ENCODE measurements at regions not wholly inside any gene's neighbourhood (a gene's known extent, or its start where the extent isn't known, plus 50 kb on each side); places are given as distances from the start of the nearest gene placed in this dataset.

DNA sequence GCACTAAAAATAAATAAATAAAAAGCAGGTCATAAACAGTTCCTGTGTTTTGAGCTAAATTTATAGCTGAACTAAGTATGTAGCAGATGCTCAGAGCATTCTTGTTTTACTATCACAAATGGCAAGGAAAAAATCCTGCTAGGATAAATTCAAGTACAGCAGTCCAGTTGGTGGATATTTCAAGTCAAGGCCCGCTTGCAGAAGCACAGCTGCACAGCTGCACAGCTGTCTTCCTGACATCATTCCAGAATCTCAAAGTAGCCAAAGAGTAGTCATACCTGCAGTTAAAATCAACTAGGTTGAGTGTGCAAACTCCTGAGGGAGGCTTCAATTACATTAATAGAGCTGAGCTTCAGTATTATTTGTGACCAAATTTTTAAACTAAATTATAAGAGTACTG, 297.7 kb upstream of the MANEA start:
- H3K56ac ChIP-seq (ENCODE audit: extremely low read depth, insufficient read depth, low read length) = no peak overlapping the region
- ChIA-PET POLR2A (ENCODE audit: unreplicated experiment) (no interaction called here), CTCF (interaction anchor here (1.4 kb wide), 1 partner anchor 77 kb away, joined by 3 read pairs; no protein-coding TSS in a partner anchor)
- no peaks in the 10 kb centered on the region for H4K20me1 ChIP-seq (ENCODE audit: insufficient read depth, low read length)
- H4K5ac ChIP-seq (ENCODE audit: low read depth, low read length) = no peak overlapping the region
- H3K79me1 ChIP-seq (ENCODE audit: low read depth in 1 of 2, low read length in 2 of 2) = no peaks in the 10 kb centered on the region
- ATAC-seq (ENCODE audit: low read depth) (no peak), DNase-seq (no peak)
- H2BK120ac ChIP-seq (ENCODE audit: low read depth, low read length) = no peak overlapping the region
- no peak overlapping the region for H2BK5ac ChIP-seq (ENCODE audit: low read depth, low read length, poor library complexity, severe bottlenecking)
- TF ChIP-seq BHLHE40 (IDR thresholded peaks at IDR 0.05; ENCODE audit: low read depth, low read length) (no peak), CHD1 (IDR thresholded peaks at IDR 0.05; ENCODE audit: low read depth, low read length) (no peak), RFX5 (IDR thresholded peaks at IDR 0.05; ENCODE audit: low read depth, low read length) (no peak), SMC3 (IDR thresholded peaks at IDR 0.05; ENCODE audit: low read depth, low read length) (no peak), MXI1 (IDR thresholded peaks at IDR 0.05; ENCODE audit: borderline replicate concordance, low read depth, low read length) (no peak), MAFK (IDR thresholded peaks at IDR 0.05; ENCODE audit: low read depth, low read length) (no peak), CEBPB (IDR thresholded peaks at IDR 0.05; ENCODE audit: low read depth, low read length) (no peak), RAD21 (IDR thresholded peaks at IDR 0.05; ENCODE audit: low read length) (no peak), RCOR1 (IDR thresholded peaks at IDR 0.05; ENCODE audit: insufficient replicate concordance, low read length) (no peak), MAZ (IDR thresholded peaks at IDR 0.05; ENCODE audit: borderline replicate concordance, low read depth, low read length) (no peak), POLR2A (IDR thresholded peaks at IDR 0.05; ENCODE audit: low read depth, low read length) (no peak), FOS (IDR thresholded peaks at IDR 0.05; ENCODE audit: low read depth, low read length) (no peak), NFE2L2 (IDR thresholded peaks at IDR 0.05; ENCODE audit: low read depth, low read length) (no peak)
- TF ChIP-seq, protein P1, sequence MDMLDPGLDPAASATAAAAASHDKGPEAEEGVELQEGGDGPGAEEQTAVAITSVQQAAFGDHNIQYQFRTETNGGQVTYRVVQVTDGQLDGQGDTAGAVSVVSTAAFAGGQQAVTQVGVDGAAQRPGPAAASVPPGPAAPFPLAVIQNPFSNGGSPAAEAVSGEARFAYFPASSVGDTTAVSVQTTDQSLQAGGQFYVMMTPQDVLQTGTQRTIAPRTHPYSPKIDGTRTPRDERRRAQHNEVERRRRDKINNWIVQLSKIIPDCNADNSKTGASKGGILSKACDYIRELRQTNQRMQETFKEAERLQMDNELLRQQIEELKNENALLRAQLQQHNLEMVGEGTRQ (IDR thresholded peaks at IDR 0.05; ENCODE audit: low read depth, low read length) = no peak
- TF ChIP-seq, protein P2, sequence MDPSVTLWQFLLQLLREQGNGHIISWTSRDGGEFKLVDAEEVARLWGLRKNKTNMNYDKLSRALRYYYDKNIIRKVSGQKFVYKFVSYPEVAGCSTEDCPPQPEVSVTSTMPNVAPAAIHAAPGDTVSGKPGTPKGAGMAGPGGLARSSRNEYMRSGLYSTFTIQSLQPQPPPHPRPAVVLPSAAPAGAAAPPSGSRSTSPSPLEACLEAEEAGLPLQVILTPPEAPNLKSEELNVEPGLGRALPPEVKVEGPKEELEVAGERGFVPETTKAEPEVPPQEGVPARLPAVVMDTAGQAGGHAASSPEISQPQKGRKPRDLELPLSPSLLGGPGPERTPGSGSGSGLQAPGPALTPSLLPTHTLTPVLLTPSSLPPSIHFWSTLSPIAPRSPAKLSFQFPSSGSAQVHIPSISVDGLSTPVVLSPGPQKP (IDR thresholded peaks at IDR 0.05; ENCODE audit: borderline replicate concordance, low read depth, low read length) = no peak
- TF ChIP-seq, protein P3, sequence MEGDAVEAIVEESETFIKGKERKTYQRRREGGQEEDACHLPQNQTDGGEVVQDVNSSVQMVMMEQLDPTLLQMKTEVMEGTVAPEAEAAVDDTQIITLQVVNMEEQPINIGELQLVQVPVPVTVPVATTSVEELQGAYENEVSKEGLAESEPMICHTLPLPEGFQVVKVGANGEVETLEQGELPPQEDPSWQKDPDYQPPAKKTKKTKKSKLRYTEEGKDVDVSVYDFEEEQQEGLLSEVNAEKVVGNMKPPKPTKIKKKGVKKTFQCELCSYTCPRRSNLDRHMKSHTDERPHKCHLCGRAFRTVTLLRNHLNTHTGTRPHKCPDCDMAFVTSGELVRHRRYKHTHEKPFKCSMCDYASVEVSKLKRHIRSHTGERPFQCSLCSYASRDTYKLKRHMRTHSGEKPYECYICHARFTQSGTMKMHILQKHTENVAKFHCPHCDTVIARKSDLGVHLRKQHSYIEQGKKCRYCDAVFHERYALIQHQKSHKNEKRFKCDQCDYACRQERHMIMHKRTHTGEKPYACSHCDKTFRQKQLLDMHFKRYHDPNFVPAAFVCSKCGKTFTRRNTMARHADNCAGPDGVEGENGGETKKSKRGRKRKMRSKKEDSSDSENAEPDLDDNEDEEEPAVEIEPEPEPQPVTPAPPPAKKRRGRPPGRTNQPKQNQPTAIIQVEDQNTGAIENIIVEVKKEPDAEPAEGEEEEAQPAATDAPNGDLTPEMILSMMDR (conservative IDR thresholded peaks at IDR 0.05; ENCODE audit: low read depth, low read length) = no peak
- no peak overlapping the region for H2AK5ac ChIP-seq (ENCODE audit: low read depth, low read length)
- no peaks in the 10 kb centered on the region for H3K4me1 ChIP-seq (ENCODE audit: control insufficient read depth, insufficient read depth, low read length)
- H3K4me3 ChIP-seq (ENCODE audit: insufficient read depth, low read depth, low read length) = no peak overlapping the region
- no peak overlapping the region for H3K14ac ChIP-seq (replicated peaks; ENCODE audit: low read depth, low read length)
- H3K27me3 ChIP-seq (ENCODE audit: control insufficient read depth, insufficient read depth, low read length) = no peaks in the 10 kb centered on the region
- no peak overlapping the region for H3K9ac ChIP-seq (ENCODE audit: low read depth, low read length)
- H2AK9ac ChIP-seq (replicated peaks; ENCODE audit: low read depth, low read length, poor library complexity) = no peak overlapping the region
- no peak overlapping the region for H3K23ac ChIP-seq (ENCODE audit: low read depth, low read length)
- H4K8ac ChIP-seq (ENCODE audit: low read depth in 2 of 2, low read length in 2 of 2) = no peak overlapping the region
- no peaks in the 10 kb centered on the region for H3K9me1 ChIP-seq (ENCODE audit: insufficient read depth, low read length)
- H3K4ac ChIP-seq (ENCODE audit: low read depth, low read length) = no peak overlapping the region
- no peak overlapping the region for H2AFZ ChIP-seq (replicated peaks; ENCODE audit: low read length, poor library complexity)
- H2BK15ac ChIP-seq (ENCODE audit: low read depth, low read length) = no peak overlapping the region
- BruUV-seq (replicated peaks) = no TSS peak
- no peak overlapping the region for H3K4me2 ChIP-seq (ENCODE audit: low read depth, low read length)
- no peaks in the 10 kb centered on the region for H3K9me3 ChIP-seq (ENCODE audit: control insufficient read depth, insufficient read depth, low read length)
- intact Hi-C loops (cut with micrococcal nuclease) (loop anchor here (1.0 kb wide), 1 partner anchor 76 kb away; no protein-coding TSS in a partner anchor), in situ Hi-C loops (cut with MboI; ENCODE audit: low sequenced_read_pairs) (no loop called here), dilution Hi-C loops (cut with HindIII; ENCODE audit: low sequenced_read_pairs, unreplicated experiment) (no loop called here)
- no peak overlapping the region for H3K18ac ChIP-seq (ENCODE audit: low read depth, low read length)
- no peak overlapping the region for H2BK20ac ChIP-seq (ENCODE audit: low read depth, low read length)
- H3K27ac ChIP-seq (ENCODE audit: insufficient read depth, low read length) = no peak overlapping the region
- no peaks in the 10 kb centered on the region for H3K36me3 ChIP-seq (ENCODE audit: control insufficient read depth, insufficient read depth, low read length)
- no peak overlapping the region for H4K91ac ChIP-seq (ENCODE audit: insufficient read depth, low read depth, low read length)
- WGBS, 2 experiments (ENCODE audit: extremely low coverage in 2 of 2, insufficient read length in 1 of 2) = no CpG with 5 or more reads among the region's 1 CpG

Measured in IMR-90 (cell line).